Fibroblast of skin of abdomen (primary cell): ENCODE measurements at regions not wholly inside any gene's neighbourhood (a gene's known extent, or its start where the extent isn't known, plus 50 kb on each side); places are given as distances from the start of the nearest gene placed in this dataset.
"Not testable (repeated sequence)": the region's sequence is repeated elsewhere in the genome, so short reads cannot be mapped to it uniquely, and the experiment has no call there.

ENCODE experiments used
- DNase-seq: peaks from one replicate; pipeline ENCODE4 v3.0.0-alpha.2; 2013

GRCh38 chrX:137882960-137883359, 317.0 kb downstream of the ZIC3 start:
- no peak for DNase-seq

GRCh38 chrX:137884813-137885212, 318.9 kb downstream of the ZIC3 start:
- not testable (repeated sequence) for DNase-seq

- DNase-seq, result no peak
Measured at GRCh38 chrX:137891431-137891830, 325.5 kb downstream of the ZIC3 start.

GRCh38 chrX:137896123-137896522, 330.2 kb downstream of the ZIC3 start:
- DNase-seq, result no peak

GRCh38 chrX:137915466-137915865, 349.5 kb downstream of the ZIC3 start:
- DNase-seq, result no peak

GRCh38 chrX:137916090-137916746, 350.3 kb downstream of the ZIC3 start:
- DNase-seq, result no peak

GRCh38 chrX:137926090-137926489, 360.2 kb downstream of the ZIC3 start:
- DNase-seq, result no peak

- DNase-seq, result no peak
Measured at GRCh38 chrX:137929951-137930350, 364.0 kb downstream of the ZIC3 start.

- DNase-seq, result no peak
Measured at GRCh38 chrX:137930533-137930932, 364.6 kb downstream of the ZIC3 start.

- not testable (repeated sequence) for DNase-seq
Measured at GRCh38 chrX:137934214-137934613, 368.3 kb downstream of the ZIC3 start.

GRCh38 chrX:137934887-137935286, 369.0 kb downstream of the ZIC3 start:
- DNase-seq, result not testable (repeated sequence)

GRCh38 chrX:137945470-137945869, 379.5 kb downstream of the ZIC3 start:
- DNase-seq, result no peak

- no peak for DNase-seq
Measured at GRCh38 chrX:137969191-137969590, 403.3 kb downstream of the ZIC3 start.

GRCh38 chrX:137982472-137983172, 416.7 kb downstream of the ZIC3 start:
- no peak for DNase-seq

GRCh38 chrX:137988470-137988869, 422.5 kb downstream of the ZIC3 start:
- no peak for DNase-seq

GRCh38 chrX:137998619-137999018, 432.7 kb downstream of the ZIC3 start:
- DNase-seq, result no peak

- DNase-seq, result no peak
Measured at GRCh38 chrX:137999071-137999470, 433.1 kb downstream of the ZIC3 start.

GRCh38 chrX:137999552-137999951, 433.6 kb downstream of the ZIC3 start:
- DNase-seq, result no peak

GRCh38 chrX:138001226-138001625, 435.3 kb downstream of the ZIC3 start:
- DNase-seq, result no peak

GRCh38 chrX:138006180-138006579, 440.3 kb downstream of the ZIC3 start:
- no peak for DNase-seq

- DNase-seq, result no peak
Measured at GRCh38 chrX:138008281-138008680, 442.4 kb downstream of the ZIC3 start.

GRCh38 chrX:138011468-138011867, 445.5 kb downstream of the ZIC3 start:
- DNase-seq, result no peak

- DNase-seq, result no peak
Measured at GRCh38 chrX:138014577-138014976, 448.6 kb downstream of the ZIC3 start.

- DNase-seq, result no peak
Measured at GRCh38 chrX:138018145-138018799, 452.3 kb downstream of the ZIC3 start.
